GM23338 (cell line): ENCODE measurements at regions not wholly inside any gene's neighbourhood (a gene's known extent, or its start where the extent isn't known, plus 50 kb on each side); places are given as distances from the start of the nearest gene placed in this dataset.
"Not testable (repeated sequence)": the region's sequence is repeated elsewhere in the genome, so short reads cannot be mapped to it uniquely, and the experiment has no call there.

ENCODE experiments used
- ATAC-seq: fragments of 200-7000 bp; cut with Tn5 transposase; 3 replicates; pipeline ENCODE4 v1.9.1; 2020
- DNase-seq: peaks from one replicate; pipeline ENCODE4 v3.0.0-alpha.2; 2015; ENCODE audit warnings: low spot score
- H2AFZ ChIP-seq: fragments of 200-600 bp; sonication (generic); 2 replicates; pipeline ENCODE4 v1.8.0; 2016; ENCODE audit warnings: antibody characterized with exemption, mild to moderate bottlenecking, moderate library complexity
- H3F3A ChIP-seq: fragments of 200-600 bp; sonication (generic); replicated peaks from 2 replicates; pipeline ENCODE4 v1.8.0; 2017; ENCODE audit warnings: antibody characterized with exemption, mixed run types, low read depth
- H3K27ac ChIP-seq: fragments of 200-600 bp; sonication (generic); 2 replicates; pipeline ENCODE4 v1.6.1; 2016; ENCODE audit warnings: low read depth
- H3K27me3 ChIP-seq: fragments of 200-600 bp; sonication (generic); 2 replicates; pipeline ENCODE4 v1.8.0; 2016; ENCODE audit warnings: mild to moderate bottlenecking, mixed run types, moderate library complexity; ENCODE audit not compliant: insufficient read depth
- H3K36me3 ChIP-seq: fragments of 200-600 bp; sonication (generic); 2 replicates; pipeline ENCODE4 v1.8.0; 2016; ENCODE audit warnings: mild to moderate bottlenecking; ENCODE audit not compliant: insufficient read depth
- H3K4me1 ChIP-seq: fragments of 200-600 bp; sonication (generic); 2 replicates; pipeline ENCODE4 v1.8.0; 2016; ENCODE audit warnings: mild to moderate bottlenecking, moderate library complexity; ENCODE audit not compliant: insufficient read depth
- H3K4me2 ChIP-seq: fragments of 200-600 bp; sonication (generic); 2 replicates; pipeline ENCODE4 v1.7.1; 2017; ENCODE audit warnings: mixed run types
- H3K4me3 ChIP-seq: fragments of 200-600 bp; sonication (generic); 2 replicates; pipeline ENCODE4 v1.6.1; 2016; ENCODE audit warnings: mixed run types
- H3K79me2 ChIP-seq: fragments of 200-600 bp; sonication (generic); replicated peaks from 2 replicates; pipeline ENCODE4 v1.8.0; 2017; ENCODE audit warnings: mild to moderate bottlenecking; ENCODE audit not compliant: insufficient read depth
- H3K9me2 ChIP-seq: fragments of 200-600 bp; sonication (generic); 2 replicates; pipeline ENCODE4 v1.8.0; 2017; ENCODE audit not compliant: insufficient read depth
- H4K20me1 ChIP-seq: fragments of 200-600 bp; sonication (generic); replicated peaks from 2 replicates; pipeline ENCODE4 v1.8.0; 2017; ENCODE audit warnings: mild to moderate bottlenecking; ENCODE audit not compliant: insufficient read depth
- H3K27ac Mint-ChIP-seq: 2 replicates; pipeline ENCODE4 v1.8.0; 2020; ENCODE audit warnings: inconsistent platforms, mild to moderate bottlenecking, moderate library complexity, mixed read lengths
- H3K27me3 Mint-ChIP-seq: 3 replicates; pipeline ENCODE4 v1.8.0; 2022; ENCODE audit warnings: low read depth, mild to moderate bottlenecking, moderate library complexity, mixed read lengths, inconsistent platforms; ENCODE audit not compliant: insufficient read depth, poor library complexity
- H3K36me3 Mint-ChIP-seq: 3 replicates; pipeline ENCODE4 v1.8.0; 2021; ENCODE audit warnings: low read depth, mild to moderate bottlenecking, inconsistent platforms, moderate library complexity, mixed read lengths
- H3K4me1 Mint-ChIP-seq: 3 replicates; pipeline ENCODE4 v1.8.0; 2020; ENCODE audit warnings: mild to moderate bottlenecking, inconsistent platforms, mixed read lengths
- H3K4me3 Mint-ChIP-seq: 3 replicates; pipeline ENCODE4 v1.8.0; 2021; ENCODE audit warnings: moderate library complexity, mild to moderate bottlenecking, inconsistent platforms, mixed read lengths
- H3K9me3 Mint-ChIP-seq: 3 replicates; pipeline ENCODE4 v1.8.0; 2020; ENCODE audit warnings: moderate library complexity, mild to moderate bottlenecking, inconsistent platforms, mixed read lengths
- CTCF ChIP-seq, 2 experiments: fragments of 200-600 bp in 1 of 2; sonication (generic) in 1 of 2; conservative IDR thresholded peaks; 2 replicates each; pipeline versions ENCODE4 v1.5.1 to v1.6.1; 2016 to 2017; ENCODE audit warnings: antibody characterized with exemption in 2 of 2, low read depth in 2 of 2, mild to moderate bottlenecking in 2 of 2, moderate library complexity in 1 of 2
- EZH2phosphoT487 ChIP-seq: fragments of 200-600 bp; sonication (generic); IDR thresholded peaks from one replicate; pipeline ENCODE4 v1.8.1; 2018; ENCODE audit warnings: antibody characterized with exemption; ENCODE audit not compliant: unreplicated experiment
- JUNB ChIP-seq: IDR thresholded peaks from one replicate; pipeline ENCODE4 v1.6.1; 2016; ENCODE audit warnings: antibody characterized with exemption; ENCODE audit not compliant: unreplicated experiment
- REST ChIP-seq: IDR thresholded peaks from one replicate; pipeline ENCODE4 v1.6.1; 2018; ENCODE audit warnings: antibody characterized with exemption; ENCODE audit not compliant: unreplicated experiment
- STAT1 ChIP-seq: IDR thresholded peaks from one replicate; pipeline ENCODE4 v1.6.1; 2016; ENCODE audit warnings: antibody characterized with exemption; ENCODE audit not compliant: unreplicated experiment
- ZNF331 ChIP-seq: fragments of 250-450 bp; sonication (Bioruptor Pico); IDR thresholded peaks from 2 replicates; pipeline ENCODE4 v1.5.0; 2020; ENCODE audit warnings: low read depth, mild to moderate bottlenecking, moderate library complexity

- Histone ChIP-seq H4K20me1 (no peaks in the 10 kb centered on the region), H3K27ac (no peak overlapping the region), H3K36me3 (no peaks in the 10 kb centered on the region), H3K79me2 (no peaks in the 10 kb centered on the region), H3K27me3 (no peaks in the 10 kb centered on the region), H3F3A (no peaks in the 10 kb centered on the region), H3K4me1 (no peaks in the 10 kb centered on the region), H3K9me2 (no peaks in the 10 kb centered on the region), H3K4me2 (no peak overlapping the region), H2AFZ (no peak overlapping the region), H3K4me3 (no peak overlapping the region)
- DNase-seq (peak; percentile 83), ATAC-seq (peak; percentile 47)
- H3K4me1 Mint-ChIP-seq: no peaks in the 10 kb centered on the region
- H3K4me3 Mint-ChIP-seq: no peak overlapping the region
- peaks cover 1% of the 10 kb centered on the region for H3K27me3 Mint-ChIP-seq
- no peak overlapping the region for H3K27ac Mint-ChIP-seq
- H3K36me3 Mint-ChIP-seq: no peaks in the 10 kb centered on the region
- no peak for TF ChIP-seq STAT1
- peak; percentile 95 for TF ChIP-seq REST
- TF ChIP-seq ZNF331: no peak
- H3K9me3 Mint-ChIP-seq: no peaks in the 10 kb centered on the region
Observed at GRCh38 chr5:153276151-153276550, 214.3 kb upstream of the GRIA1 start.

GRCh38 chr5:153296251-153296844, 194.1 kb upstream of the GRIA1 start:
- not testable (repeated sequence) for H3K27me3 ChIP-seq, H3K79me2 ChIP-seq, H3F3A ChIP-seq, H2AFZ ChIP-seq, H3K4me1 Mint-ChIP-seq, H3K27ac ChIP-seq, H3K4me1 ChIP-seq, DNase-seq, H3K4me2 ChIP-seq, H3K4me3 Mint-ChIP-seq, H4K20me1 ChIP-seq, H3K9me2 ChIP-seq, ATAC-seq, H3K36me3 ChIP-seq, H3K27ac Mint-ChIP-seq, H3K27me3 Mint-ChIP-seq, H3K4me3 ChIP-seq
- Mint-ChIP-seq H3K9me3 (peaks cover 44% of the 10 kb centered on the region), H3K36me3 (peaks cover 23% of the 10 kb centered on the region)

GRCh38 chr5:153299891-153300290, 190.6 kb upstream of the GRIA1 start:
- Histone ChIP-seq H3K27ac (no peak overlapping the region), H4K20me1 (no peaks in the 10 kb centered on the region), H3K4me2 (no peak overlapping the region), H3F3A (no peaks in the 10 kb centered on the region), H2AFZ (no peak overlapping the region), H3K4me1 (no peaks in the 10 kb centered on the region), H3K79me2 (no peaks in the 10 kb centered on the region), H3K36me3 (no peaks in the 10 kb centered on the region), H3K27me3 (no peaks in the 10 kb centered on the region), H3K9me2 (no peaks in the 10 kb centered on the region), H3K4me3 (no peak overlapping the region)
- no peaks in the 10 kb centered on the region for H3K4me1 Mint-ChIP-seq
- peaks cover 39% of the 10 kb centered on the region for H3K9me3 Mint-ChIP-seq
- peaks cover 21% of the 10 kb centered on the region for H3K36me3 Mint-ChIP-seq
- H3K27me3 Mint-ChIP-seq: peaks cover 2% of the 10 kb centered on the region
- DNase-seq (no peak), ATAC-seq (no peak)
- TF ChIP-seq CTCF (conservative IDR thresholded peaks at IDR 0.05; ENCODE audit: low read depth in 2 of 2) (no peak), JUNB (no peak), REST (no peak), EZH2phosphoT487 (no peak), STAT1 (no peak)
- H3K27ac Mint-ChIP-seq: no peak overlapping the region
- H3K4me3 Mint-ChIP-seq: no peak overlapping the region
